GM12878 (cell line): ENCODE measurements at regions not wholly inside any gene's neighbourhood (a gene's known extent, or its start where the extent isn't known, plus 50 kb on each side); places are given as distances from the start of the nearest gene placed in this dataset.

Experiments
- ATAC-seq: fragments of 200-7000 bp; cut with Tn5 transposase; 3 replicates; pipeline ENCODE4 v1.9.1; 2020; ENCODE audit warnings: mild to moderate bottlenecking, moderate library complexity
- BruUV-seq: library from RNA; stranded (reverse); fragments of 400-500 nt; replicated peaks from 2 replicates; lab custom pipeline; 2021; lab: Mats Ljungman, UMichigan
- CTCF ChIA-PET: fragments of 300-600 bp; sonication (Branson Sonifier 250); formaldehyde crosslinking; extraction: SDS; loops from one replicate; lab custom pipeline; 2021; ENCODE audit warnings: inconsistent platforms; lab: Yijun Ruan, JAX
- POLR2A ChIA-PET: fragments of 350-600 bp; formaldehyde crosslinking; extraction: SDS; loops from one replicate; lab custom pipeline; 2021; ENCODE audit warnings: inconsistent platforms; lab: Charles Lee
- RAD21 ChIA-PET: fragments of 300-600 bp; sonication (Branson Sonifier 250); formaldehyde crosslinking; loops from one replicate; lab custom pipeline; 2023; ENCODE audit warnings: antibody characterized with exemption; ENCODE audit not compliant: unreplicated experiment; lab: Charles Lee
- SMC1A ChIA-PET: fragments of 300-600 bp; sonication (Branson Sonifier 250); formaldehyde crosslinking; loops from one replicate; lab custom pipeline; 2023; ENCODE audit not compliant: unreplicated experiment, uncharacterized antibody; lab: Charles Lee
- DNase-seq: peaks from one replicate; pipeline ENCODE4 v3.0.0-alpha.2; 2011; ENCODE audit warnings: low read depth, low spot score
- FAIRE-seq: peaks from 3 replicates; lab custom pipeline; 2011; peaks lifted over from hg19 to GRCh38; lab: Jason Lieb, UNC
- H2AFZ ChIP-seq: 2 replicates; pipeline ENCODE4 v1.6.0; 2011; ENCODE audit warnings: low read depth, low read length, control low read depth; ENCODE audit not compliant: control insufficient read depth
- H3K27ac ChIP-seq: 2 replicates; pipeline ENCODE4 v1.5.1; 2011; ENCODE audit warnings: control low read depth; ENCODE audit not compliant: control insufficient read depth, insufficient read depth
- H3K27me3 ChIP-seq, 2 experiments: replicated peaks in 1 of 2; 2 replicates each; pipeline versions ENCODE4 v1.6.0 to v1.6.1; 2011; ENCODE audit warnings: low read length in 1 of 2; ENCODE audit not compliant: control insufficient read depth in 2 of 2, insufficient read depth in 2 of 2
- H3K36me3 ChIP-seq, 2 experiments: 2 replicates each; pipeline ENCODE4 v1.5.1; 2011; ENCODE audit warnings: low read length in 1 of 2; ENCODE audit not compliant: control insufficient read depth in 2 of 2, insufficient read depth in 2 of 2
- H3K4me1 ChIP-seq: 2 replicates; pipeline ENCODE4 v1.6.1; 2011; ENCODE audit warnings: mild to moderate bottlenecking, low read length, moderate library complexity, mixed read lengths; ENCODE audit not compliant: control insufficient read depth, insufficient read depth
- H3K4me2 ChIP-seq: 2 replicates; pipeline ENCODE4 v1.6.0; 2011; ENCODE audit warnings: control low read depth; ENCODE audit not compliant: control insufficient read depth, insufficient read depth
- H3K4me3 ChIP-seq: fragments of 200-600 bp; sonication (generic); 2 replicates; pipeline ENCODE4 v1.5.1; 2016
- H3K79me2 ChIP-seq: 2 replicates; pipeline ENCODE4 v1.6.0; 2011; ENCODE audit warnings: low read length; ENCODE audit not compliant: control insufficient read depth, insufficient read depth
- H3K9ac ChIP-seq: 2 replicates; pipeline ENCODE4 v1.8.0; 2011; ENCODE audit warnings: low read length, control low read depth, mixed read lengths; ENCODE audit not compliant: control insufficient read depth, insufficient read depth
- H3K9me3 ChIP-seq: replicated peaks from 3 replicates; pipeline ENCODE4 v1.5.1; 2011; ENCODE audit warnings: mild to moderate bottlenecking, low read length; ENCODE audit not compliant: control insufficient read depth, insufficient read depth
- H4K20me1 ChIP-seq: 2 replicates; pipeline ENCODE4 v1.6.0; 2011; ENCODE audit not compliant: control insufficient read depth, insufficient read depth
- BCLAF1 ChIP-seq: fragments of 450-650 bp; IDR thresholded peaks from 2 replicates; pipeline ENCODE4 v1.6.1; 2017; ENCODE audit warnings: antibody characterized with exemption, mild to moderate bottlenecking, moderate library complexity
- CBX3 ChIP-seq: fragments of 200-600 bp; sonication (generic); IDR thresholded peaks from 2 replicates; pipeline ENCODE4 v1.6.1; 2016; ENCODE audit warnings: low read depth, borderline replicate concordance
- CUX1 ChIP-seq: IDR thresholded peaks from 2 replicates; pipeline ENCODE4 v1.6.1; 2012; ENCODE audit warnings: improper control_type of control experiment, low read depth, low read length; ENCODE audit not compliant: insufficient replicate concordance
- MTA2 ChIP-seq: fragments of 450-650 bp; IDR thresholded peaks from 2 replicates; pipeline ENCODE4 v1.6.1; 2016; ENCODE audit warnings: low read depth, mild to moderate bottlenecking, moderate library complexity
- ZNF217 ChIP-seq: fragments of 450-650 bp; IDR thresholded peaks from 2 replicates; pipeline ENCODE4 v1.6.1; 2017; ENCODE audit warnings: antibody characterized with exemption, mild to moderate bottlenecking
- WGBS: methylation state at CpG from one replicate; pipeline ENCODE4 v1.1.6; 2016; ENCODE audit warnings: low lambda C conversion rate; ENCODE audit not compliant: insufficient replicate concordance, insufficient coverage; ENCODE audit errors: missing lambda C conversion rate; 5-methylcytosine and 5-hydroxymethylcytosine counted together
- in situ Hi-C: fragments of 300-500 bp; cut with MboI; formaldehyde crosslinking; loops from 9 replicates; pipeline ENCODE4 v1.14.3; 2018; ENCODE audit warnings: mixed read lengths
- intact Hi-C: fragments of 100-400 bp; cut with micrococcal nuclease; formaldehyde crosslinking; loops from one replicate; pipeline ENCODE4 v1.14.2; 2022; ENCODE audit not compliant: unreplicated experiment

GRCh38 chr18:75341897-75342296 is 85.6 kb downstream of the SMIM21 start:
- no peaks in the 10 kb centered on the region for H3K9me3 ChIP-seq
- no peaks in the 10 kb centered on the region for H3K4me1 ChIP-seq
- RAD21 ChIA-PET: interaction anchor here (1.9 kb wide), 1 partner anchor 169 kb away, joined by 5 read pairs; no protein-coding TSS in a partner anchor
- intact Hi-C loops: loop anchor here (10.0 kb wide), 1 partner anchor 167 kb away; no protein-coding TSS in a partner anchor
- FAIRE-seq: no peak
- SMC1A ChIA-PET: interaction anchor here (0.7 to 1.2 kb wide), 3 partner anchors 9 to 596 kb away, joined by 3 read pairs; no protein-coding TSS in a partner anchor
- in situ Hi-C loops: no loop called here
- no peaks in the 10 kb centered on the region for H3K79me2 ChIP-seq
- no TSS peak for BruUV-seq
- no peak for DNase-seq
- H3K36me3 ChIP-seq: no peaks in the 10 kb centered on the region
- POLR2A ChIA-PET: no interaction called here
- no peak overlapping the region for H3K9ac ChIP-seq
- H2AFZ ChIP-seq: no peak overlapping the region
- ATAC-seq: no peak
- no peak overlapping the region for H3K4me2 ChIP-seq
- H3K4me3 ChIP-seq: no peak overlapping the region
- no peak overlapping the region for H3K27ac ChIP-seq
- TF ChIP-seq MTA2 (no peak), CUX1 (no peak), BCLAF1 (no peak), ZNF217 (no peak), CBX3 (no peak)
- 47% methylated on average over 6 of the region's 6 CpGs for WGBS
- H3K27me3 ChIP-seq: no peaks in the 10 kb centered on the region
- CTCF ChIA-PET: interaction anchor here (0.9 kb wide), 1 partner anchor 9 kb away, joined by 4 read pairs; no protein-coding TSS in a partner anchor
- no peaks in the 10 kb centered on the region for H4K20me1 ChIP-seq
